HTR-8/SVneo (cell line): ENCODE measurements at regions not wholly inside any gene's neighbourhood (a gene's known extent, or its start where the extent isn't known, plus 50 kb on each side); places are given as distances from the start of the nearest gene placed in this dataset.
A peak's percentile ranks its signal among the peaks of the same experiment; 100 is the strongest.

Source experiments
- DNase-seq: peaks from one replicate; pipeline ENCODE4 v3.0.0; 2011; ENCODE audit warnings: low spot score, mixed read lengths; ENCODE audit not compliant: insufficient read length
- FAIRE-seq: peaks from 2 replicates; lab custom pipeline; 2011; peaks lifted over from hg19 to GRCh38; lab: Jason Lieb, UNC

DNA sequence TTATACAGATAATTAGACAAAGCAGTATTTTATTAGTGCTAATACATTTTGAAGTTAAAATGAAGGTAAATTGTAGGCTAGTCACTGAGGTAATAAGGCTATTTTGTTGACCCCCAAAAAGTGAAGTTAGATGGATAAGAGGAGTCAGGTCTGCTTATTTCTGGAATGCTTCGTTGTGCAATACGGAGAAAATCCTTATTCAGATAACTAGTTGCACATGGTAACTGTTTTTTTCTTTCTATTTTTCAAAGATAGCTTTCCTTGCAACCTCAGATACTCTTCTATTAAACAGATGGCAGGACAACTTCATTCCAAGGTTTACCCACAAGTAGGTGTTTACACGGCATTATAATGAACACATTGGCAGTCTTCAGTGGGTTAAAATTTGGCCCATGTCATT is 101.1 kb downstream of the TMEM174 start:
- DNase-seq, result no peak
- FAIRE-seq, result no peak

DNA sequence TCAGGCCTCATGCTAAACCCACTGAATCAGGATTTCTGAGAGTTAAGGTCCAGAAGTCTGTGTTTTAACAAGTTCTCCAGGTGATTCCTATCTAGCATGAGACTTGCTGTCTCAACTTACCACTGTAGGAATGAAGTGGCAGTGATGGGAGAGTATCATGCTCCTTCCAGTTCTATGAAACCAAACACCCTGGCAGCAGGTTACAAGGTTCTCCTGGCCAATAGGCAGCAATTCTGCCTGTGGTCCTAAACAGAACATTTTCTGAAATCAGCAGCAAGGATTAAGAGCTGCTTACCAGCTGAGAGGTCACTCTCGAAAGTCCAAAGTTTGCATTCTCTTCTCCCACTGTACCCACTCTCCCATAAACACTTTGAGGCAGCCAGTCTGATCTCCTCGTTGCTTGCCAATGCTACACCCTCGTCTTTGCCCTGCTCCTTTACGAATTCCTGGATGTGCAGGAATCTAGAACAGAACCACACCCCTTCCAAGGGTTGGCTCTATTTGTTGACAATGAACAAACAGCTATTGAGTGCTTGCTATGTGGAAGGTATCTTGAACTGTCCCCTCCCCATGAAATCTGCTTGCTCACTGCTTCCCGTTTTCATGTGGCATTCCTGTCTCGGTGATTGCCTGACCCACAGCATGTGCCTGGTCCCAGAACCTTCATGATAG is 100.5 kb downstream of the TMEM174 start:
- FAIRE-seq (peak; percentile 33), DNase-seq (no peak)

DNA sequence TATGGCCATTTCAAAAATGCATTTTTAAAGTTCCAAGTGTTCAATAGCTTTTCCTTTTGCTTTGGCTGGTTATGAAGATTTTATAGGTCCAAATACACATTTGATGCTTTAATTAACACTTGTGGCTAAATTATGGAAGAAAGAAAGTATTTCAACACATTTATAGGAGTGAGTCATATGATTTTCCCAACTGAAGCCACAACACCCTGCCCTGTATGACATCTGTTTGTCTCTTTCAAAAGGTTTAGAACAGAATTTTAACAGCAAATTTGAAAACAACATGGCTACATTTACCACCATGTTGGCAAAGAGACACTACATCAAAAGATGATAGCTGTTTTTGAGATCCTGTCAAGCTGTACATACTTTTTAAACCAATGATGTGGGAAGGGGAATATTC is 99.4 kb downstream of the TMEM174 start:
- FAIRE-seq, result no peak

DNA sequence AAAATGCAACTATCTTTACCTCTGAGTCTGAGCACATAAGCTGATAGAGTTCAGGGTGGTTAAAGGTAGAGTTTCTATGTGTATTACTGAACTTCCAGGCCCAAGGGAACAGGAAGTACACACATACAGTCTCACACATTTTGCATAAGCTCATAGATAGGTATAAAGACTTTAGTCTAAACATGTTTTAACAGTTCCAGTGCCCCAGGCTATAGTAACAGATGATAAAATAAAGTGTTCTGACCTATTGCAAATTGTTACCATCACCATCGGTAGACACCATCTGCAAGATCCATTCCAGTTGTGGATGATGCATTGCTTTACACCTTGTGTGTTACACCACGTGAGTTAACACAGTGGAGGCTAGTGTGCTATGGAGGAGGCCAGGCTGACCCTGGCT is 95.8 kb downstream of the TMEM174 start:
- DNase-seq (no peak), FAIRE-seq (peak; percentile 13)

More for the DNA sequence above, 99.4 kb downstream of the TMEM174 start:
- no peak for DNase-seq

DNA sequence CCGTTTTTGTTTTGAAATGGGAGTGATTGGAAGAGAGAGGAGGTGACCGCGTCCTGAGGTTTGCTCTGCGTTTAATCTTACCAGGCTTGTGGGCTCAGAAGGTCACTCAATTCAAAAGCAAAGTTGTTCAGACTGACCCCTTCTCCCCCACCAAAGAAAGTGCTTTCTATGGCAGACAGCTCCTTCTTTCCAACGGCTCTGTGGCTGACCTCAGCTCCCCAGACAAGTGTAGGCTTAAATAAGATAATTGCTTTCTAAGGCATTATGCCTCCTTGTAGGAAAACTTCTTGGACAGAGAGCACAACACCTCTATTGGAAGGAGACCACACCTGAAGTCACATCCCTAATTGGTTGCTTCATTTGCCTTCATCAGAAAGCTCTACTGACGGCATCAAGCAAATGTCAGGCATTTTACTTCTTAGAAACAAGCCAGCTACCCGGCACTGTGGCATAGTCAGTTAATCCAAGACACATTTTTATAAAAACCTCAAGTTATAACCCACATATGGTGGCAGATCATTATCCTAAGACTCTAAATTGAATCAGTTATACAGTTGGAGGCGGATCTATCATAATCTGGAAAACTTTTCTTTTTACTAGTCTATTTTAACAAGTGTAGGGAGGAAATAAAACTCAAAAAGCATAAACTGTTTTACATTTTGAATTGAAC is 94.9 kb downstream of the TMEM174 start:
- DNase-seq, result no peak
- FAIRE-seq, result no peak

DNA sequence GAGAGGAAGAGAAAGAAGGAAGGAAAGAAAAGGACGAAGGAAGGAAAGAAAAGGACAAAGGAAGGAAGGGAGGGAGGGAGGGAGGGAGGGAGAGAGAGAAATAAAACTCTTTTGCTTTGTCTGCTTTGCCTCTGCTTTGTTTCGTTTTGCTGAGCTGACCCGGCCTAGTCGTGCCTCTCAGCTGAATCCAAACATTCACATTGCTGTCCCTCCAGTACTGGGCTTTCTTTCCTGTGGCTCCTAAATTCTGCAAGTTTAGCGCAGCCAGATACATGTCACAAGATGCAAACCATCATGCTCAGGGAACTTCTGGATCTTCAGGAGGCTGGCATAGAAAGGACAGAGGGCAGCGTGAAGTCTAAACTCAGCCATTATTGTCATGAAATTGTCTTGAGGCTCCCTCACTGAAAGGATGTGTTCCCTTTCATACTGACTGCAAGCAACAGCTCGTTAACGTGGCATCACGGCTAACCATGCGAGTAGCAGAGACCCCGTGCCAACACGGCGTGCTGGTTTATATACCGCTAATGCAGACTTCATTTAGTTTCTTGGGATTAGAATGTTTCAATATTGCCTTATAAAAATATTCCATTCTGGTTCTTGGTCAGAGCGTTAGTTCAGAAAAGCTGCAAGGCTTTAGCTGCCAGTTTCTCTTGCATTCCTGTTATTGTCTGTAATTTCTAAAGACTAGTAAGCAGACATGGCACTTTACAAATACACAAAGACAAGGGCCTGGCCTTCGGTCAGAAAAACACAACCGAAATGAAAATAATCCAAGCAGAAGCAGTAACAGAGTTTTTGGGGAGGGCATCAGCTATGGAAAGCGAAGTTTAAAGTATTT is 94.2 kb downstream of the TMEM174 start:
- DNase-seq (no peak), FAIRE-seq (no peak)

DNA sequence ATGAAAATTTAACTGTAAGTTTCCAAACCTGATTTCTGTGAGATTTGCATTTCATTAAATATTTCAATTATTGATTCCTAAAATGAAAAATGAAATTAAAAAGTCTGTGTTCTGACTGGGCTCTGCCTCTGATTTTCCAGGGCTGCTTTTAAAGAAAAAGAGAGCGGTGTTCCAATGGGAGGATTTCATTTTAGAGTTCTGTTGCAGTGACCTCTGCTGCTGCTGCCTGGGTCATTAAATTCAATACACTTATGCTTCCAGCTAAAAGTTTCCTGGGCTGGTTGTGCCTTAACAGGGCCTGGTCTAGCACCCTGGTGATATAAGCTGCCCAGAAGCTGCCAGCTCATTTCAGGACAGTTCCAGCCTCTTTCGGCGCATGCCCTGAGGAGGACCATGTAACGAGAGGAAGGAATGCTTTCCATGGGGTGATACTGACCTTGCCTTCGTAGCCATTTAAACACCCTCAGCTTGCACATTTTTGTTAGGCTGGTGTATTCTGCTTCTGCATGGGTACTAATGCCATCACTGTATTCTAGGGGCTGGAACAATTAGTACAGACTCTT is 93.3 kb downstream of the TMEM174 start:
- FAIRE-seq, result no peak
- DNase-seq, result no peak

DNA sequence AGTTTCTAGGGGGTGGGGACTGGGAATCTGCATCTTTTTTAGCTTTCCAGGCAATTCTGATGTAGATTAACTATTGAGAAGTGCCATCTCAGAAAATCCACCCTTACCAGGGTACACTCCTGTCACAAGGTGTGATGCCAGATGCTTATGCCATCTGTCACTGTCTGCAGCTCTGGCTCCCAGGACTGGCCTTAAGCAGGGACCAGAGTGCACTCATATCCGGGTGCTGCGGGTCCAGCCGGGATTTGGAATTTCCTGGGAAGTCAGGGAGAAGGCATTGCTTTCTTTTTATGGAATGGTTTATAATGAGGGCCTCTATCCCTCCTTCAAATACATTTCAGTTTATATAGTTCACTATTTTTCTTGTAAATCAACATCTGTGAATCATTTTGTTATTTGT is 92.6 kb downstream of the TMEM174 start:
- FAIRE-seq (no peak), DNase-seq (no peak)

DNA sequence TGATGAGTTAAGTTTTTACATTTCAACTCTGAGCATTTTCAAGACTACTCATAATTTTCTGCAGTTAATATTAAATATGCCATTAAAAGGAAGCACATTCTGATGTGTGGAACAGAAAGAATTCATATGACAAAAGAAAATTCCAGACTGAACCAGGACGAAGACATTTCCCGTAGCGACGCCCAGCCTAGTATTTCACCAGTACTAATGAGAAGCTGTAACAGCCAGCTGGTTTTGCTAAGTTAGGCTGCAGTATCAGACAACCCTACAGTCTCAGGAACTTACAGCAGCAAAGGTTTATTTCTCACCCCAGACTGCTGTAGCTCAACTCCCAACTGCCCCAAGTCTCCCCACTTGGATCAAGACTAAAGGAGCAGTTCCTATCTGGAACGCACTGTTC is 91.6 kb downstream of the TMEM174 start:
- no peak for DNase-seq
- no peak for FAIRE-seq

DNA sequence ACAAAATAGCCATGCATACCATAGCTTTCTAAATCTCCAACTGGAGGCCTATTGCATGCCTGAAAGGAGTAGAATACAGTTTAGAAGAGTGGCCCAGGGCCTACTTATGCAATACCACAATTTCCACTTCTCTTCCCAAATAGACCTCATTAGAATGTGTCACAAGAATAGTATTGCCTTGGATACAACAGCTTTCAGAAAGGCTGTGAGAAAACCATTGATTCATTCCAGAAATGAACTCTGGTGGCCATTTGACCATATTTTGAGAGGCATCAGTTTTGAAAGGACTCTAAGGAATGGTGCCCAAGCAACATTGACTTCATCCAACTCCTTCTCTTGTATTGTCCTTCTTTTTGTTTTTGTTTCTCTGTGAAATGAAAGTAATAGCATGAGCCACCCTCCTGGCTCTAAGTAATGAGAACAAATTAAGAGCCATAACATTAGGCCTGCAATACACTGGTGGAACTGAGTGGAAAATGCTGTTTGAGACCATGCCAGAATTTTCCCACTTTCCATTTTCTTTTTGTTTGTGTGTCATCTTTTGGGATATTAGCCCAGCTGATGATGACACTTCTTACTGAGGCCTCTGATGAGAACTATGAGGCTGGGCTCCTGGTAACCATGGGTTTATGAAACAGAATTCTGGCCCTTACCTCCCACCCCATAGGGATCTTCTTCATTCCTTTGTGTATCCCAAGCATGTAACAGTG is 90.2 kb downstream of the TMEM174 start:
- no peak for DNase-seq
- FAIRE-seq, result no peak

DNA sequence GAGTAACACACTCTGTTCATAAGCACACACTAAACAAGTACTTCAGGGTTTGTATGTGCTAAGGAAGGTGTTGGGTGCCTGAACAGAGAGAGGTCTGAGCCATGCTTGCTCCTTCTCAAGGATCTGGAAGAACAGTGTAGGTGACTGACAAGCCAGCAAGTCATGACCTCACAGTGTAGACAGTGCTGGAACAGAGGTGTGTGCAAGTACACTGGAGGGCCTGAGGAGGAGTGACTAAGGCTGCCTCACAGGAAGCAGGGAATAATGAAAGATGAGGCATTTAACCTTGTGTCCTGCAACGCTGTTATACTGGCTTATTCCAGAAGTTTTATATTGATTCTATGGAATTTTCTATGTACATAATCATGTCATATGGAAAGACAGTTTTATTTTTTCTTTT is 83.9 kb downstream of the TMEM174 start:
- DNase-seq, result no peak

DNA sequence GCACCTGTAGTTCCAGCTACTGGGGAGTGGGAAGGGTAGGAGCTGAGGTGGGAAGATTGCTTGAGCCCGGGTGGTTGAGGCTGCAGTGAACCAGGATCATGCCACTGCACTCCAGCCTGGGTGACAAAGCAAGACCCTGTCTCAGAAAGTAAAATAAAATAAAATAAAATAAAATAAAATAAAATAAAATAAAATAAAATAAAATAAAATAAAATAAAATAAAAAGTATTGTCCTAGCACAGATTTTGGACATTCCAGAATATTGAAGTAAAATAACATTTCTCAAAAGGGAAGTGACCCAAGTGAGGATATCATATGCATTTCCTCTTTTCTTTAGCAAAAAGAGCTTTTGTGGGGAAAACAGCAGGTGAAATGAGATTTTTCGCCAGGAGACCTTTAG is 83.5 kb downstream of the TMEM174 start:
- DNase-seq, result no peak
- FAIRE-seq, result no peak

More for the DNA sequence above, 83.9 kb downstream of the TMEM174 start:
- FAIRE-seq, result no peak

DNA sequence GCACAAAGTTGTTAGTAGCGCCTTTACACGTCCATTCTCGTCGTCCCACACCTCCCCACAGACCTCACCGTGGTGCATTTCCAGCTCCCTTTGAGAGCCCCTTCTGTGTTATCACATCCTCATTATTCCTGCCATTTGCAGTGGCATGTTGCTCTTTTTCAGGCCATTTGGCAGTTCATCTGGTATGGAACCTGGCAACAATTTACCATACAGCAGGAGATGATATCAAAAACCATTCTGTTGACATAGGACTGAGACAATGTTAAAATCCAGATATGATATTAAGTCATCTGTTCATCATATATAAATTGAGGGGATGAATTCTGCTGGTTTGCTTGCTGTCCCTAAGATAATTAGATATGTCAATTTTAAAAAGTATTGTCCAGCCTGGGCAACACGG is 83.0 kb downstream of the TMEM174 start:
- DNase-seq (no peak), FAIRE-seq (no peak)

DNA sequence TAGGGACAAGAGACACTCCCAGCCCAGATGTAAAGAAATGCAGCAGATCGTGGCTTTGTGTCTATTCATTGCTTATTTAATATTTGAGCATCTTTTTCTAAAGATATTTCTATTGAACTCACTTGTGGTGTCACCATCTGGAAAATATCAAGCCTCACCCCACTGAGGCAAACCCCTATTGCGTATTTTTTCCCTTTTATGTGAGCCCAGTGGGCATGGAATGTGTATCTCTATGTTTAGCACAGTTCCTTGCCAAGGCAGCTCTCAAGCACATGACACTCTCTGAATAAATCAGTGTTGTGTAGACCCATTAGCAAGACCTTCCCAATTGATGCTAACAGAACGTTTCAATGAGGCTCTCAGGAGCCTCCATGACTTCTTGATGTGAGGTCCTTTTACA is 81.6 kb downstream of the TMEM174 start:
- no peak for FAIRE-seq
- no peak for DNase-seq

DNA sequence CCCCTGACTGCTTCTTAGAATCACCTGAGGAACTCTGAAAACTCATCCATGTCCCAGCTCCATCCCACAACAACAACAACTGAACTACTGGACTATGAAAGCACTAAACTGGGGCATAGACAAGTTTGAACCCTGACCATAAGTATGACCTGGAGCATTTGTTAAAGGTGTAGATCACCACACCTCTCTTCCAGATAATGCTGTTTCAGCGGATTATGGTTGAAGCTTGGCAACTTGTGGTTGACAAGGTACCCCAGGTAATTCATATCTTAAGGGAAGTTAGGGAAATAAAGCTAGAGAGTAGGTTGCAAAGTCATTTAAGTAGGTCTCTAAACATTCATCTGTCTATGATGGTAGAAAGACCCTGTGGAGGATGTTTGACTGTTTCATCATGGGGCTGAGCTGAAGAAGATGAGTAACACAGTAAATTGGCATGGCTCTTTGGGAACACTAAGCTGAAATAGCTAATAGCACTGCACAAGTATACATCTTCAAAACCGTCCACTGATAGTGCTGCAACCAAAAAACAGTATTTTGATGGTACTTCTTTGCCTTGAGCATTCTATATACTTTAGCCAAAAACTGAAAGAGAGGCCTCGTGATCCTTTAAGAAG is 80.2 kb downstream of the TMEM174 start:
- FAIRE-seq, result no peak

DNA sequence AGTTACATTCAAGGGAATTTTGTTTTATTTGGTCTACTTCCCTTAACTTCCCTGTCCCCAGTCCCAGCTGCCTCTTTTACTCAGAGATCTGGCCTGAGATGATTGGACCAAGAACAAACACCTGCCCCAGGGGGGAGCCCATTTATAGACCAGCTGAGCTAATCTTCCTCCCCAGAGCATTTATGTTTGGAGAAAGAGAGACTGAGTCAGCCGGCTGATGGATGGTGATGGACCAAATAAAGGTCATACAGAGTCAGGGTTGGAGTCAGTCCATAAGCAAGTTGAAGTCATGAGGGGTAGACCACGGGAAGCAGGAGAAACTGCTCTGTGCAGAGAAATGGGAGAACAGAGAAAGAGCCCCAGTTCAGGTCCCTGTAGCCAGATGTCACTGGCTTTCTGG is 77.7 kb downstream of the TMEM174 start:
- FAIRE-seq (no peak), DNase-seq (no peak)

More for the DNA sequence above, 80.2 kb downstream of the TMEM174 start:
- no peak for DNase-seq

DNA sequence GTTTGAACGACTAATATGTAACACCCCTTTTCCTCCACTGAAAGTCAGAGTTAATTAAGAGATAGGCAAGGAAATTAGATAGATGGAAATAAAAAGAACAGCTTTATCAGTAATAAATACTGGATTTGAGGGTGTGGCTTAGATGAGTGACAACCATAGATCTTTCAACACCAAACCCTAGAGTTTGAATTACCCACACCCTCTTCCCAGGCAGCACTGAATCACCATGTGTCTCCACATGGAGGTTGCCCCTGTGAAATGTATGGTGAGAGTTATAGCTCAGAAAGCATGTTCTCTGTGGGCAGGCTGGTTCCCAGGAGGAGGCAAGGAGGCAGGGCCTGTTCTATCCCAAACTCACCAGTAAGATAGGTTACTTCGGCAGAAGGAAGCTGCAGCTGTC is 69.7 kb downstream of the TMEM174 start:
- FAIRE-seq (no peak), DNase-seq (no peak)

DNA sequence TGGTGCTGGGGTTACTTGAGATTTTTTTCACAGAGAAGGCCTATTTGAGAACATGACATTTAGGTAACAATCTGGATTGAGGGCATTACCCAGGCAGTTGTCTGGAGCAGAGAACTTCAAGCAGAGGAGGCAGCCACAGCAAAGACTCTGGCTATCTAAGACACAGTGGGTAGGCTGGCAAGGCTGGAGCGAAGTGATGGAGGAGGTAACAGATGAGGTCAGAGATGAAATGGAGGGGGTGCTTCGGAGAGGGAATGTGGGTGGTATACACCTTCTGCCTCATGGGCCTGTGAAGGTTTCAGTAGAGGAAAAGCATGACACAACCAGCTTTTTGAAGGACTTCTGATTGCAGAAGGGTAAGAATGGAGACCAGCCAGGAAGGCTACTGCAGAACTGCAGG is 65.9 kb downstream of the TMEM174 start:
- FAIRE-seq (no peak), DNase-seq (no peak)

DNA sequence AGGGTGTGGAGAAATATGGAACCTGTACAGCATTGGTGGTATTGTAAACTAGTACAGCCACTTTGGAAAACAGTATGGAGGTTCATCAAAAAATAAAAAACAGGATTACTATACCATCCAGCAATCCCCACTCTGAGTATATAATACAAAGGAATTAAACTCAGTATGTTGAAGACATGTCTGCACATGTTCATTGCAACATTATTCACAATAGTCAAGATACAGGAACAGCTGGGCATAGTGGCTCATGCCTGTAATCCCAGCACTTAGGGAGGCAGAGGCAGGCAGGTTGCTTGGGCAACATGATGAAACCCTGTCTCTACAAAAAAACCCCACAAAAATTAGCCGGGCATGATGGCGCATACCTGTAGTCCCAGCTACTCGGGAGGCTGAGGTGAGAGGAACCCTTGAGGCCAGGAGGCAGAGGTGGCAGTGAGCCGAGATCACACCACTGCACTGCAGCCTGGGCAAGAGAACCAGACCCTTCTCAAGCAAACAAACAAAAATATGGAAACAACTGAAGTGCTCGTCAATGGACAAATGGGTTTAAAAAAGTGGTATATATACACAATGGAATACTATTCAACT is 63.6 kb downstream of the TMEM174 start:
- FAIRE-seq, result no peak
- DNase-seq, result no peak

DNA sequence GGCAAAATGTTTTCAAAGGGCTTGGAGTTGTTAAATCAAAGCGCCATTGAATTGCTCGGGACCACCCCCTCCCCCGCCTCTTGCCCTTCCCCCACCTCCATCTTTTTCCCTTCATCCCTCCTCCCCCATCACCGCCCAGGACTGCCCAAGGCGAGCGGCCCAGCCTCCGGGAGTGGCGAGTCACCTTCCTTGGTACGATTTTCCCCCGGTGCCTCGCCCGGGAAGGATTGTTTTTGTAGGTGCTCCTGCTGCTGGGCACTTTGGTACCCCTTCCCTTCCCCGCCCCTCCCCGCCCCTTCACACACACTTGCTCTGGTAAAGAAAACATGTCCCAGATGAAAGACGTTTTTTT is 61.2 kb downstream of the TMEM174 start:
- no peak for DNase-seq
- no peak for FAIRE-seq
